ENCODE measurements at regions not wholly inside any gene's neighbourhood (a gene's known extent, or its start where the extent isn't known, plus 50 kb on each side); places are given as distances from the start of the nearest gene placed in this dataset.

- no peak for DNase-seq (ENCODE audit: low read depth)
- TF ChIP-seq, protein P1, sequence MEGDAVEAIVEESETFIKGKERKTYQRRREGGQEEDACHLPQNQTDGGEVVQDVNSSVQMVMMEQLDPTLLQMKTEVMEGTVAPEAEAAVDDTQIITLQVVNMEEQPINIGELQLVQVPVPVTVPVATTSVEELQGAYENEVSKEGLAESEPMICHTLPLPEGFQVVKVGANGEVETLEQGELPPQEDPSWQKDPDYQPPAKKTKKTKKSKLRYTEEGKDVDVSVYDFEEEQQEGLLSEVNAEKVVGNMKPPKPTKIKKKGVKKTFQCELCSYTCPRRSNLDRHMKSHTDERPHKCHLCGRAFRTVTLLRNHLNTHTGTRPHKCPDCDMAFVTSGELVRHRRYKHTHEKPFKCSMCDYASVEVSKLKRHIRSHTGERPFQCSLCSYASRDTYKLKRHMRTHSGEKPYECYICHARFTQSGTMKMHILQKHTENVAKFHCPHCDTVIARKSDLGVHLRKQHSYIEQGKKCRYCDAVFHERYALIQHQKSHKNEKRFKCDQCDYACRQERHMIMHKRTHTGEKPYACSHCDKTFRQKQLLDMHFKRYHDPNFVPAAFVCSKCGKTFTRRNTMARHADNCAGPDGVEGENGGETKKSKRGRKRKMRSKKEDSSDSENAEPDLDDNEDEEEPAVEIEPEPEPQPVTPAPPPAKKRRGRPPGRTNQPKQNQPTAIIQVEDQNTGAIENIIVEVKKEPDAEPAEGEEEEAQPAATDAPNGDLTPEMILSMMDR (IDR thresholded peaks at IDR 0.05; ENCODE audit: control insufficient read depth, extremely low read depth, insufficient read depth) = peak; percentile 96
- no peak overlapping the region for H3K4me3 ChIP-seq (ENCODE audit: low read depth, low read length)
Observed at GRCh38 chr18:52288403-52289004, 51.5 kb upstream of the DCC start.

DNA sequence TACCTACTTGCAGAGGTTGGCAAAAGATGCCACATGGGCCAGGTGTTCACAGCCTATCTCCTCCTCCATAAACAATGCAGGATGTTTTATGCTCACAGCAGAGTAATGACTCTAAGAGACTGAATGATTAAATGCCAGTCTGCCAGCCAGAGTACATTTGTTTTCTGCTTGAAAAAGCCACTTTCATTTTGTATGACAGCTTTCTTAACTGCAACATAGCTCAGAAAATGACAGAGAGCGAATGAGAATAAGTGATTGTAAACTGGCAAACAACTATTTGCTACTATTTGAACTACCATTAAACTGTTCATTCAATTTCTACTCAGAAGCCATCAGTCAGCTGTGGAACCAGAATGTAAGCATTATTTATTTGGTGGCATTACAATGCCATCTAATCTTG lies 50.6 kb upstream of the DCC start:
- no peak overlapping the region for H3K4me3 ChIP-seq (ENCODE audit: low read depth, low read length)
- TF ChIP-seq, protein P1 (IDR thresholded peaks at IDR 0.05; ENCODE audit: control insufficient read depth, extremely low read depth, insufficient read depth) = no peak
- no peak for DNase-seq (ENCODE audit: low read depth)

Data from LNCaP clone FGC (cell line).